ENCODE measurements at regions not wholly inside any gene's neighbourhood (a gene's known extent, or its start where the extent isn't known, plus 50 kb on each side); places are given as distances from the start of the nearest gene placed in this dataset.
"Not testable (repeated sequence)": the region's sequence is repeated elsewhere in the genome, so short reads cannot be mapped to it uniquely, and the experiment has no call there.

GRCh38 chr6:27575594-27576361, 102.9 kb upstream of the ZNF184 start:
- DNase-seq = peak in 1 of 2 experiments; percentile 40

- DNase-seq = no peak
Observed at GRCh38 chr6:27568226-27568897, 95.5 kb upstream of the ZNF184 start.

GRCh38 chr6:27565839-27566779, 93.2 kb upstream of the ZNF184 start:
- peak in 1 of 2 experiments; percentile 18 for DNase-seq

- peak in 1 of 2 experiments; percentile 17 for DNase-seq
Observed at GRCh38 chr6:27562027-27562410, 89.1 kb upstream of the ZNF184 start.

GRCh38 chr6:27558028-27558724, 85.3 kb upstream of the ZNF184 start:
- DNase-seq = peak in 1 of 2 experiments; percentile 26

GRCh38 chr6:27556406-27556805, 83.5 kb upstream of the ZNF184 start:
- no peak for DNase-seq

- peak; percentile 88 to 89 for DNase-seq
Observed at GRCh38 chr6:27553123-27553904, 80.4 kb upstream of the ZNF184 start.

- no peak for DNase-seq
Observed at GRCh38 chr6:27551607-27552006, 78.7 kb upstream of the ZNF184 start.

GRCh38 chr6:27550692-27551091, 77.8 kb upstream of the ZNF184 start:
- DNase-seq = no peak

- not testable (repeated sequence) for DNase-seq
Observed at GRCh38 chr6:27549241-27549598, 76.3 kb upstream of the ZNF184 start.

GRCh38 chr6:27547157-27548075, 74.5 kb upstream of the ZNF184 start:
- peak; percentile 49 to 79 for DNase-seq

GRCh38 chr6:27546522-27546921, 73.6 kb upstream of the ZNF184 start:
- no peak for DNase-seq

- peak; percentile 17 to 69 for DNase-seq
Observed at GRCh38 chr6:27545271-27546046, 72.6 kb upstream of the ZNF184 start.

- peak in 1 of 2 experiments; percentile 38 for DNase-seq
Observed at GRCh38 chr6:27544612-27545260, 71.8 kb upstream of the ZNF184 start.

GRCh38 chr6:27544135-27544534, 71.2 kb upstream of the ZNF184 start:
- peak in 1 of 2 experiments; percentile 6 for DNase-seq

GRCh38 chr6:27542485-27542884, 69.6 kb upstream of the ZNF184 start:
- DNase-seq = no peak

- no peak for DNase-seq
Observed at GRCh38 chr6:27541933-27542297, 69.0 kb upstream of the ZNF184 start.

GRCh38 chr6:27541212-27541932, 68.5 kb upstream of the ZNF184 start:
- DNase-seq = peak in 1 of 2 experiments; percentile 14

- DNase-seq = no peak
Observed at GRCh38 chr6:27539551-27539950, 66.6 kb upstream of the ZNF184 start.

Data from NCI-H524 (cell line).